Ascending aorta (tissue), 2 donors: ENCODE measurements at regions not wholly inside any gene's neighbourhood (a gene's known extent, or its start where the extent isn't known, plus 50 kb on each side); places are given as distances from the start of the nearest gene placed in this dataset.

Experiments
- DNase-seq, 2 donors: peaks; one replicate each; pipeline ENCODE4 v3.0.0-alpha.2; 2019; ENCODE audit warnings: low spot score in 2 of 2
- H3K27ac ChIP-seq, 2 donors: fragments of 200-600 bp; sonication (generic); one replicate each; pipeline ENCODE4 v1.5.1; 2016 to 2017; ENCODE audit warnings: mild to moderate bottlenecking in 1 of 2
- H3K27me3 ChIP-seq: fragments of 200-600 bp; sonication (generic); one replicate; pipeline ENCODE4 v1.5.1; 2017
- H3K36me3 ChIP-seq, 2 donors: fragments of 200-600 bp; sonication (generic); one replicate each; pipeline ENCODE4 v1.5.1; 2016
- H3K4me1 ChIP-seq, 2 donors: fragments of 200-600 bp; sonication (generic); one replicate each; pipeline ENCODE4 v1.5.1; 2016 to 2017; ENCODE audit warnings: mild to moderate bottlenecking in 1 of 2
- H3K4me3 ChIP-seq, 2 donors: fragments of 200-600 bp; sonication (generic); one replicate each; pipeline ENCODE4 v1.5.1; 2016 to 2017; ENCODE audit warnings: mild to moderate bottlenecking in 1 of 2
- H3K9me3 ChIP-seq, 2 donors: fragments of 200-600 bp; sonication (generic); one replicate each; pipeline ENCODE4 v1.5.1; 2016
- CTCF ChIP-seq, 3 experiments: fragments of 200-600 bp in 2 of 3; fragments of 450-650 bp in 1 of 3; sonication (generic) in 2 of 3; IDR thresholded peaks; one replicate each; pipeline ENCODE4 v1.5.1; 2016 to 2019; ENCODE audit warnings: antibody characterized with exemption in 3 of 3, mild to moderate bottlenecking in 1 of 3, moderate library complexity in 1 of 3
- intact Hi-C: fragments of 100-400 bp; cut with DNase I; formaldehyde crosslinking; loops from one replicate; pipeline ENCODE4 v1.15.1; 2023

GRCh38 chr18:70386582-70386981, 97.7 kb downstream of the SOCS6 start:
- Histone ChIP-seq H3K9me3 (no peaks in the 10 kb centered on the region), H3K4me1 (no peaks in the 10 kb centered on the region), H3K27ac (no peak overlapping the region), H3K36me3 (no peaks in the 10 kb centered on the region), H3K27me3 (no peaks in the 10 kb centered on the region), H3K4me3 (no peak overlapping the region)
- DNase-seq = no peak
- intact Hi-C loops = no loop called here
- no peak for TF ChIP-seq CTCF (IDR thresholded peaks at IDR 0.05)

GRCh38 chr18:70385474-70385873, 96.6 kb downstream of the SOCS6 start:
- Histone ChIP-seq H3K36me3 (no peaks in the 10 kb centered on the region), H3K4me3 (no peak overlapping the region), H3K27me3 (no peaks in the 10 kb centered on the region), H3K4me1 (no peaks in the 10 kb centered on the region), H3K9me3 (no peaks in the 10 kb centered on the region), H3K27ac (no peak overlapping the region)
- intact Hi-C loops = no loop called here
- DNase-seq = no peak
- TF ChIP-seq CTCF (IDR thresholded peaks at IDR 0.05) = no peak

DNA sequence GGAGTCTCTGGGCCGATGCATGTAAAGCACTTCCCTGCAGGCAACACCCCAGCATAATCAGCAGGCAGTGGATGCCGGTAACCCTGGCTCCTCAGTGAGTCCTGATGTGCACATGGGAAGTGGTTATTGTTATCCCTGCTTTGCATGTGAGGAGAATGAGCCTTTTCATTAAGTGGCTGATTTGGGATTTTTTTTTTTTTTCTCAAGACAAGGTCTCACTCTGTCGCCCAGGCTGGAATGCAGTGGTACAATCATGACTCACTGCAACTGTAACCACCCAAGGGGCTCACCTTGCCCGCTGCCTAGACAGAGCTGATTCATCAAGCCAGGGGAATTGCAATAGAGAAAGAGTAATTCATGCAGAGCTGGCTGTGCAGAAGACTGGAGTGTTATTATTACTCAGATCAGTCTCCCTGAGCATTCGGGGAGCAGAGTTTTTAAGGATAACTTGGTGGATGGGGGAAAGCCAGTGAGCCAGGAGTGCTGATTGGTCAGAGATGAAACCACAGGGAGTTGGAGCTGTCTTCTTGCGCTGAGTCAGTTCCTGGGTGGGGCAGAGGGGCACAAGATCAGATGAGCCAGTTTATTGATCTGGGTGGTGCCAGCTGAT, 95.4 kb downstream of the SOCS6 start:
- H3K27me3 ChIP-seq = no peaks in the 10 kb centered on the region
- no peak overlapping the region for H3K4me3 ChIP-seq
- intact Hi-C loops = no loop called here
- no peak for TF ChIP-seq CTCF (IDR thresholded peaks at IDR 0.05)
- no peaks in the 10 kb centered on the region for H3K36me3 ChIP-seq
- H3K27ac ChIP-seq = no peak overlapping the region
- no peaks in the 10 kb centered on the region for H3K4me1 ChIP-seq
- no peaks in the 10 kb centered on the region for H3K9me3 ChIP-seq
- DNase-seq = no peak

DNA sequence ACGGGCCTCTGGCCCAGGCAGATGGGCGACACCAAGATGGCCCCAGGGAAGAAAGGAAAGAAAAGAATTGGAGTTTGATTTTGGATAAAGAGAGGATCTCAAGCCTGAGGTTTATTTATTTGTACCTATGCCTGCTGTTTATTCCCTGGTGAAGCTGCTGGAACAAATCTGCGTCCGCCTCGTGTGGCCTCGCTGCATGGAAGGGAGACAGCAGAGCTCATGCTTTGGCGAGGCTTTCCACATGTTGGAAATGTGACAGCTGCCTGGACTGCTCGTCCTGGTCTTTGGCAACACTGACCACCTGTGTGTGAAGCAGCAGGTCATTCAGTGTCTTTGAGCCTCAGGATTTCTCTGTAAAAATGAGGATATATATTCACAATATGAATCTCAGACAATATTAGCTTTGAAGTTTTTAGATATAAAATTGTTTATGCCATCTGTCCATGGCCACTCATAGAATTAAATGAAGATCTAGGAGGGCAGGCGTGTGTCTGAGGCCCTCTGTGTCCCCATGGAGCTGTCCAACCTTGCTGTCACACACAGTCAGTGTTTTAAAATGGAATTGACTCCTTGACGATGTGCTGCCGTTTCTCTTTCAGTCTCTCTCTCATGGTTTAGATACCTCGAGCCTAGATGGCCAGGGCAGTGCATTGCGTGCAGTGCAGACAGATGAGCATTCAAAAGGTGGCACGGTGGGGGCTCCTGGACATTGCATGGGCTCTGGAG, 94.3 kb downstream of the SOCS6 start:
- H3K4me3 ChIP-seq = no peak overlapping the region

DNA sequence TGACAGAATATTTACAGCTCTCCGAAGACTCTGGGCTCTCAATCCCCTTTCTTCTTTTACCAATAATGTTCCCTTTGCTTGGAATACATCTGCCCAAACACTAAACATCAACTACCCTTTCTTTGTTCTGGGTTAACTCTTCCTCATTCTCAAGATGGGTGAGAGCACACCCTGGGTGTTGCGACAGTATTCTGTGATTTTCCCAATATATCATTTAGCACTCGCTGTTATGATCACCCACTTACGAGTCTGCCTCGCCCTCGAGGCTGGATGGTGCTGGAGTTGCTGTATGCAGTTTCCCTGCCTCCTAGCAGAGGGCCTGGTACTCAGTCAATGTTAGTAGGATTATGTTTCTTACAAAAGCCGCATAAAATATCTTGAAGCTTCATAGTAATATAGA, 93.2 kb downstream of the SOCS6 start:
- Histone ChIP-seq H3K36me3 (no peaks in the 10 kb centered on the region), H3K9me3 (no peaks in the 10 kb centered on the region), H3K4me1 (no peaks in the 10 kb centered on the region), H3K4me3 (no peak overlapping the region), H3K27me3 (no peaks in the 10 kb centered on the region), H3K27ac (no peak overlapping the region)
- intact Hi-C loops = no loop called here
- DNase-seq = no peak
- TF ChIP-seq CTCF (IDR thresholded peaks at IDR 0.05) = no peak

More for the DNA sequence above, 94.3 kb downstream of the SOCS6 start:
- intact Hi-C loops = no loop called here
- TF ChIP-seq CTCF (IDR thresholded peaks at IDR 0.05) = no peak
- Histone ChIP-seq H3K27me3 (no peaks in the 10 kb centered on the region), H3K9me3 (no peaks in the 10 kb centered on the region), H3K27ac (no peak overlapping the region), H3K36me3 (no peaks in the 10 kb centered on the region), H3K4me1 (no peaks in the 10 kb centered on the region)
- DNase-seq = no peak
